ENCODE measurements at regions not wholly inside any gene's neighbourhood (a gene's known extent, or its start where the extent isn't known, plus 50 kb on each side); places are given as distances from the start of the nearest gene placed in this dataset.

- no peaks in the 10 kb centered on the region for H3K27me3 Mint-ChIP-seq (ENCODE audit: unreplicated experiment)
- H3K36me3 Mint-ChIP-seq (ENCODE audit: unreplicated experiment), result no peaks in the 10 kb centered on the region
- H3K9me3 Mint-ChIP-seq (ENCODE audit: unreplicated experiment), result no peaks in the 10 kb centered on the region
- H3K27ac Mint-ChIP-seq (ENCODE audit: unreplicated experiment), result no peak overlapping the region
- TF ChIP-seq CTCF (IDR thresholded peaks at IDR 0.05; ENCODE audit: partially characterized antibody, unreplicated experiment), result no peak
- no peak for DNase-seq
- H3K4me1 Mint-ChIP-seq (ENCODE audit: low read depth, unreplicated experiment), result peaks cover 2% of the 10 kb centered on the region
- no peak overlapping the region for H3K4me3 Mint-ChIP-seq (ENCODE audit: unreplicated experiment)
Observed at GRCh38 chr3:8363200-8363599, 138.4 kb upstream of the LMCD1 start.

GRCh38 chr3:8365541-8365940 lies 136.1 kb upstream of the LMCD1 start:
- TF ChIP-seq CTCF (IDR thresholded peaks at IDR 0.05; ENCODE audit: partially characterized antibody, unreplicated experiment), result no peak
- no peaks in the 10 kb centered on the region for H3K27me3 Mint-ChIP-seq (ENCODE audit: unreplicated experiment)
- H3K36me3 Mint-ChIP-seq (ENCODE audit: unreplicated experiment), result no peaks in the 10 kb centered on the region
- no peak for DNase-seq
- no peak overlapping the region for H3K4me3 Mint-ChIP-seq (ENCODE audit: unreplicated experiment)
- H3K9me3 Mint-ChIP-seq (ENCODE audit: unreplicated experiment), result no peaks in the 10 kb centered on the region
- peaks cover 2% of the 10 kb centered on the region for H3K4me1 Mint-ChIP-seq (ENCODE audit: low read depth, unreplicated experiment)
- H3K27ac Mint-ChIP-seq (ENCODE audit: unreplicated experiment), result no peak overlapping the region

- no peak for DNase-seq
- TF ChIP-seq CTCF (IDR thresholded peaks at IDR 0.05; ENCODE audit: partially characterized antibody, unreplicated experiment), result no peak
- Mint-ChIP-seq H3K4me1 (ENCODE audit: low read depth, unreplicated experiment) (peaks cover 4% of the 10 kb centered on the region), H3K27me3 (ENCODE audit: unreplicated experiment) (peaks cover 2% of the 10 kb centered on the region), H3K4me3 (ENCODE audit: unreplicated experiment) (no peak overlapping the region), H3K27ac (ENCODE audit: unreplicated experiment) (no peak overlapping the region), H3K36me3 (ENCODE audit: unreplicated experiment) (no peaks in the 10 kb centered on the region), H3K9me3 (ENCODE audit: unreplicated experiment) (no peaks in the 10 kb centered on the region)
Observed at GRCh38 chr3:8366219-8366810, 135.3 kb upstream of the LMCD1 start.

GRCh38 chr3:8368598-8368997 lies 133.0 kb upstream of the LMCD1 start:
- no peak for DNase-seq
- Mint-ChIP-seq H3K9me3 (ENCODE audit: unreplicated experiment) (no peaks in the 10 kb centered on the region), H3K27me3 (ENCODE audit: unreplicated experiment) (peaks cover 2% of the 10 kb centered on the region), H3K4me3 (ENCODE audit: unreplicated experiment) (no peak overlapping the region), H3K27ac (ENCODE audit: unreplicated experiment) (no peak overlapping the region), H3K4me1 (ENCODE audit: low read depth, unreplicated experiment) (peaks cover 4% of the 10 kb centered on the region), H3K36me3 (ENCODE audit: unreplicated experiment) (no peaks in the 10 kb centered on the region)
- no peak for TF ChIP-seq CTCF (IDR thresholded peaks at IDR 0.05; ENCODE audit: partially characterized antibody, unreplicated experiment)

- no peaks in the 10 kb centered on the region for H3K36me3 Mint-ChIP-seq (ENCODE audit: unreplicated experiment)
- peaks cover 4% of the 10 kb centered on the region for H3K4me1 Mint-ChIP-seq (ENCODE audit: low read depth, unreplicated experiment)
- H3K27ac Mint-ChIP-seq (ENCODE audit: unreplicated experiment), result no peak overlapping the region
- H3K27me3 Mint-ChIP-seq (ENCODE audit: unreplicated experiment), result peaks cover 2% of the 10 kb centered on the region
- TF ChIP-seq CTCF (IDR thresholded peaks at IDR 0.05; ENCODE audit: partially characterized antibody, unreplicated experiment), result no peak
- no peak overlapping the region for H3K4me3 Mint-ChIP-seq (ENCODE audit: unreplicated experiment)
- H3K9me3 Mint-ChIP-seq (ENCODE audit: unreplicated experiment), result no peaks in the 10 kb centered on the region
- DNase-seq, result no peak
Observed at GRCh38 chr3:8369638-8370037, 132.0 kb upstream of the LMCD1 start.
